Endothelial cell of umbilical vein (primary cell): ENCODE measurements at regions not wholly inside any gene's neighbourhood (a gene's known extent, or its start where the extent isn't known, plus 50 kb on each side); places are given as distances from the start of the nearest gene placed in this dataset.

Experiments used
- BruUV-seq: library from RNA; stranded (reverse); fragments of 400-500 nt; replicated peaks from 2 replicates; lab custom pipeline; 2021; lab: Mats Ljungman, UMichigan
- CTCF ChIA-PET: fragments of 300-600, 350-600 bp; sonication (Branson Sonifier 250); formaldehyde crosslinking; loops from one replicate; lab custom pipeline; 2021; ENCODE audit warnings: antibody characterized with exemption, inconsistent platforms; lab: Charles Lee
- POLR2A ChIA-PET: fragments of 300-600, 350-600 bp; sonication (Branson Sonifier 250); formaldehyde crosslinking; loops from one replicate; lab custom pipeline; 2021; ENCODE audit warnings: antibody characterized with exemption, inconsistent platforms; lab: Charles Lee
- DNase-seq: peaks from one replicate; pipeline ENCODE4 v3.0.0-alpha.2; 2011; ENCODE audit warnings: low read depth, low spot score
- FAIRE-seq: peaks from 2 replicates; lab custom pipeline; 2011; peaks lifted over from hg19 to GRCh38; lab: Jason Lieb, UNC
- H2AFZ ChIP-seq: 2 replicates; pipeline ENCODE4 v1.6.0; 2012; ENCODE audit warnings: low read depth, low read length, control low read depth, inconsistent platforms
- H3K27ac ChIP-seq: 2 replicates; pipeline ENCODE4 v1.5.1; 2011; ENCODE audit warnings: low read depth, mild to moderate bottlenecking, control low read depth, low read length, moderate library complexity; ENCODE audit not compliant: insufficient read depth
- H3K27me3 ChIP-seq, 2 experiments: 2 replicates each; pipeline versions ENCODE4 v1.6.0 to v1.6.1; 2011; ENCODE audit warnings: low read length in 2 of 2, mixed read lengths in 1 of 2; ENCODE audit not compliant: control insufficient read depth in 2 of 2, insufficient read depth in 2 of 2
- H3K36me3 ChIP-seq, 2 experiments: 2 replicates in 1 of 2; 3 replicates in 1 of 2; pipeline ENCODE4 v1.5.1; 2011; ENCODE audit warnings: low read length in 2 of 2, mild to moderate bottlenecking in 1 of 2, moderate library complexity in 1 of 2; ENCODE audit not compliant: control insufficient read depth in 2 of 2, insufficient read depth in 2 of 2; ENCODE audit errors: extremely low read depth in 1 of 2
- H3K4me1 ChIP-seq: 3 replicates; pipeline ENCODE4 v1.5.1; 2011; ENCODE audit warnings: mild to moderate bottlenecking, low read length; ENCODE audit not compliant: control insufficient read depth, insufficient read depth; ENCODE audit errors: extremely low read depth
- H3K4me2 ChIP-seq: 2 replicates; pipeline ENCODE4 v1.6.1; 2011; ENCODE audit warnings: low read length, control low read depth, mixed read lengths; ENCODE audit not compliant: insufficient read depth
- H3K4me3 ChIP-seq, 3 experiments: fragments of 200-600 bp in 1 of 3; sonication (generic), shearing (Covaris generic) in 1 of 3; replicated peaks in 1 of 3; 2 replicates each; pipeline ENCODE4 v1.5.1; 2011 to 2016; ENCODE audit warnings: control low read depth in 3 of 3, low read length in 3 of 3, mild to moderate bottlenecking in 2 of 3, inconsistent platforms in 1 of 3, low read depth in 1 of 3, moderate library complexity in 1 of 3; ENCODE audit not compliant: insufficient read depth in 1 of 3
- H3K79me2 ChIP-seq: 2 replicates; pipeline ENCODE4 v1.6.0; 2012; ENCODE audit warnings: low read length, inconsistent platforms; ENCODE audit not compliant: control insufficient read depth, insufficient read depth
- H3K9ac ChIP-seq: replicated peaks from 2 replicates; pipeline ENCODE3; 2011; ENCODE audit warnings: low read length, control low read depth; ENCODE audit not compliant: insufficient read depth; ENCODE audit errors: extremely low read depth
- H3K9me1 ChIP-seq: replicated peaks from 3 replicates; pipeline ENCODE4 v1.6.0; 2011; ENCODE audit warnings: mild to moderate bottlenecking, low read length; ENCODE audit not compliant: control insufficient read depth, insufficient read depth; ENCODE audit errors: extremely low read depth
- H3K9me3 ChIP-seq: replicated peaks from 2 replicates; pipeline ENCODE4 v1.5.1; 2012; ENCODE audit warnings: low read length, inconsistent platforms; ENCODE audit not compliant: control insufficient read depth, insufficient read depth
- H4K20me1 ChIP-seq: replicated peaks from 2 replicates; pipeline ENCODE3; 2011; ENCODE audit warnings: mild to moderate bottlenecking, low read length; ENCODE audit not compliant: control insufficient read depth, insufficient read depth; ENCODE audit errors: extremely low read depth
- EZH2 ChIP-seq: IDR thresholded peaks from 2 replicates; pipeline ENCODE4 v1.6.1; 2012; ENCODE audit warnings: borderline replicate concordance, low read depth, mild to moderate bottlenecking, moderate library complexity, low read length, inconsistent platforms; ENCODE audit not compliant: severe bottlenecking
- FOS ChIP-seq: IDR thresholded peaks from 2 replicates; pipeline ENCODE4 v1.6.1; 2011; ENCODE audit warnings: mild to moderate bottlenecking, low read length, moderate library complexity, borderline replicate concordance; ENCODE audit not compliant: insufficient read depth
- GATA2 ChIP-seq: IDR thresholded peaks from 2 replicates; pipeline ENCODE4 v1.7.0; 2011; ENCODE audit warnings: low read depth, mild to moderate bottlenecking, moderate library complexity, mixed read lengths, low read length; ENCODE audit not compliant: insufficient read length, insufficient read depth
- JUN ChIP-seq: IDR thresholded peaks from 2 replicates; pipeline ENCODE4 v1.6.1; 2011; ENCODE audit warnings: borderline replicate concordance, low read depth; ENCODE audit not compliant: insufficient read length, insufficient read depth
- MYC ChIP-seq: IDR thresholded peaks from one replicate; pipeline ENCODE4 v1.6.1; 2011; ENCODE audit warnings: mild to moderate bottlenecking, low read depth, low read length
- POLR2A ChIP-seq: IDR thresholded peaks from 2 replicates; pipeline ENCODE4 v1.6.1; 2012; ENCODE audit warnings: low read depth, mild to moderate bottlenecking, control low read depth, low read length
- POLR2AphosphoS5 ChIP-seq: IDR thresholded peaks from 2 replicates; pipeline ENCODE4 v1.6.1; 2012; ENCODE audit warnings: low read depth, mild to moderate bottlenecking, control low read depth, low read length, moderate library complexity; ENCODE audit not compliant: insufficient read depth
- dilution Hi-C: fragments of 300-500 bp; cut with MboI; formaldehyde crosslinking; loops from one replicate; pipeline ENCODE4 v1.15.0; 2019; ENCODE audit warnings: low sequenced_read_pairs; ENCODE audit not compliant: extremely low pct_ligation_motif_present
- intact Hi-C: fragments of 100-400 bp; cut with micrococcal nuclease; formaldehyde crosslinking; loops from one replicate; pipeline ENCODE4 v1.10.0; 2022
- TF ChIP-seq, protein P1 (sequence below), 2 donors: IDR thresholded peaks; 1 replicate in 1 of 2; 2 replicates in 1 of 2; pipeline ENCODE4 v1.5.1; 2011; ENCODE audit warnings: low read length in 2 of 2, mild to moderate bottlenecking in 2 of 2, moderate library complexity in 2 of 2, control low read depth in 1 of 2, inconsistent platforms in 1 of 2, low read depth in 1 of 2; ENCODE audit not compliant: insufficient read depth in 1 of 2; ENCODE audit errors: extremely low read depth in 1 of 2
- TF ChIP-seq, protein P2 (sequence below): IDR thresholded peaks from 2 replicates; pipeline ENCODE4 v1.6.1; 2011; ENCODE audit not compliant: insufficient read depth, insufficient read length

GRCh38 chr13:99662678-99663077 is 161.4 kb downstream of the TM9SF2 start:
- dilution Hi-C loops = no loop called here
- TF ChIP-seq FOS = no peak

DNA sequence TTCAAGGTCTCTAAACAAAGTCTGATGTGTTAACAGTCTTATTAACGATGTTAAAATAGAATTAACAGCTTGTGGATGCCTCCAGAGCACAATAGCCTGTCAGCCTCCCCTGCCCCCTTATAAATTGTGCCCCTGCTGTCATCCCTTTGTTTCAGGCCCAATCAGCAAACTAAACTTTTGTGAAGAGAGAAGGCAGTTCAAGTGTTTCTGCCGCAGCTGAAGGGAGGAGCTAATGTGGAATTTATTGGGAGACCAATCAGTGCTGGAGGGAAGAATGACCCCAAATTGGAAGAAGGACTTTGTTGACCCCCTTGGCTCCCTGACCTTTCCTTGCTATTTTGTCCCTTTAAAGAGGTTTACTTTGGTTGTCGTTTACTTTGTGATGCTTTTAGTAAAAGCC is 160.5 kb downstream of the TM9SF2 start:
- BruUV-seq = no TSS peak
- CTCF ChIA-PET = no interaction called here

More at GRCh38 chr13:99662678-99663077, 161.4 kb downstream of the TM9SF2 start:
- no peaks in the 10 kb centered on the region for H3K79me2 ChIP-seq
- DNase-seq = no peak
- H3K27me3 ChIP-seq = peaks cover 0 to 9% of the 10 kb centered on the region in 2 experiments
- intact Hi-C loops = no loop called here
- FAIRE-seq = no peak
- H3K9ac ChIP-seq = no peak overlapping the region
- H3K9me1 ChIP-seq = no peaks in the 10 kb centered on the region
- no peak overlapping the region for H3K4me3 ChIP-seq
- POLR2A ChIA-PET = no interaction called here
- no peaks in the 10 kb centered on the region for H3K9me3 ChIP-seq
- CTCF ChIA-PET = no interaction called here
- no peak overlapping the region for H2AFZ ChIP-seq
- no peak overlapping the region for H3K27ac ChIP-seq
- H4K20me1 ChIP-seq = peaks cover 3% of the 10 kb centered on the region
- peaks cover 13% of the 10 kb centered on the region for H3K4me1 ChIP-seq
- BruUV-seq = no TSS peak
- H3K4me2 ChIP-seq = no peak overlapping the region
- no peaks in the 10 kb centered on the region for H3K36me3 ChIP-seq

More for the DNA sequence above, 160.5 kb downstream of the TM9SF2 start:
- Histone ChIP-seq H3K4me3 (no peak overlapping the region), H3K9ac (no peak overlapping the region), H3K79me2 (no peaks in the 10 kb centered on the region), H3K9me1 (no peaks in the 10 kb centered on the region), H3K4me2 (no peak overlapping the region), H3K4me1 (peaks cover 14% of the 10 kb centered on the region), H3K27me3 (peaks cover under 1 to 13% of the 10 kb centered on the region in 2 experiments), H3K36me3 (no peaks in the 10 kb centered on the region), H4K20me1 (peaks cover 3% of the 10 kb centered on the region), H3K27ac (no peak overlapping the region), H2AFZ (no peak overlapping the region), H3K9me3 (no peaks in the 10 kb centered on the region)
- intact Hi-C loops = no loop called here
- POLR2A ChIA-PET = no interaction called here
- FAIRE-seq = no peak
- no peak for DNase-seq
- no peak for TF ChIP-seq JUN
- TF ChIP-seq, protein P1, sequence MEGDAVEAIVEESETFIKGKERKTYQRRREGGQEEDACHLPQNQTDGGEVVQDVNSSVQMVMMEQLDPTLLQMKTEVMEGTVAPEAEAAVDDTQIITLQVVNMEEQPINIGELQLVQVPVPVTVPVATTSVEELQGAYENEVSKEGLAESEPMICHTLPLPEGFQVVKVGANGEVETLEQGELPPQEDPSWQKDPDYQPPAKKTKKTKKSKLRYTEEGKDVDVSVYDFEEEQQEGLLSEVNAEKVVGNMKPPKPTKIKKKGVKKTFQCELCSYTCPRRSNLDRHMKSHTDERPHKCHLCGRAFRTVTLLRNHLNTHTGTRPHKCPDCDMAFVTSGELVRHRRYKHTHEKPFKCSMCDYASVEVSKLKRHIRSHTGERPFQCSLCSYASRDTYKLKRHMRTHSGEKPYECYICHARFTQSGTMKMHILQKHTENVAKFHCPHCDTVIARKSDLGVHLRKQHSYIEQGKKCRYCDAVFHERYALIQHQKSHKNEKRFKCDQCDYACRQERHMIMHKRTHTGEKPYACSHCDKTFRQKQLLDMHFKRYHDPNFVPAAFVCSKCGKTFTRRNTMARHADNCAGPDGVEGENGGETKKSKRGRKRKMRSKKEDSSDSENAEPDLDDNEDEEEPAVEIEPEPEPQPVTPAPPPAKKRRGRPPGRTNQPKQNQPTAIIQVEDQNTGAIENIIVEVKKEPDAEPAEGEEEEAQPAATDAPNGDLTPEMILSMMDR (IDR thresholded peaks at IDR 0.05; ENCODE audit: extremely low read depth in 1 of 2, insufficient read depth in 1 of 2, low read depth in 1 of 2, low read length in 2 of 2) = no peak
- TF ChIP-seq GATA2 = no peak
- TF ChIP-seq, protein P2, sequence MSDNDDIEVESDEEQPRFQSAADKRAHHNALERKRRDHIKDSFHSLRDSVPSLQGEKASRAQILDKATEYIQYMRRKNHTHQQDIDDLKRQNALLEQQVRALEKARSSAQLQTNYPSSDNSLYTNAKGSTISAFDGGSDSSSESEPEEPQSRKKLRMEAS = no peak
- TF ChIP-seq EZH2 = no peak
- TF ChIP-seq POLR2A = no peak
- TF ChIP-seq FOS = no peak
- no peak for TF ChIP-seq POLR2AphosphoS5
- TF ChIP-seq MYC = no peak
- dilution Hi-C loops = no loop called here
